PC-3 (cell line): ENCODE measurements at regions not wholly inside any gene's neighbourhood (a gene's known extent, or its start where the extent isn't known, plus 50 kb on each side); places are given as distances from the start of the nearest gene placed in this dataset.

Experiments used
- EZH2phosphoT487 ChIP-seq: fragments of 300-600 bp; sonication (generic); IDR thresholded peaks from 2 replicates; pipeline ENCODE4 v1.6.1; 2018; ENCODE audit warnings: mild to moderate bottlenecking, antibody characterized with exemption, low read length, borderline replicate concordance
- TF ChIP-seq, protein P1 (sequence below): fragments of 300-600 bp; sonication (generic); conservative IDR thresholded peaks from 2 replicates; pipeline ENCODE4 v1.5.1; 2017; ENCODE audit warnings: antibody characterized with exemption, low read depth, mild to moderate bottlenecking, low read length

DNA sequence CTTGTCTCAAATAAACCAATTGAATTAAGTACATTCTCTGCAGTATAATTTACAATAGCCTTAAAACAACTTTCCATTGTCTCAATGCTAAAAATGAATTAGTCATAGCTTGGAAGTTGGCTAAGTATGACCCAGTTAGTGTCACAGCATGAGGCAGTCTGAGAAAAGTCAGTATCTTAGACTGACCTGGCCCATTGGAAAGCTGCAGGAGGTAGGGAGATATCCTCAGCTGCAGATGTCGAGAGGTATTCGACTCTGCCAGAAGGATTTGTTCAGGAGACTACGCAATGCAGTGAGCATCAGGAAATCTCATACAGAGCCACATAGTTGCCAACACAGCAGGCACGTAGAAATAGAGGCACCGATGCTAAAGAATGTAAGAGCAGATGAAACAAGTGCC lies 350.9 kb upstream of the NRSN1 start:
- no peak for TF ChIP-seq EZH2phosphoT487
- TF ChIP-seq, protein P1, sequence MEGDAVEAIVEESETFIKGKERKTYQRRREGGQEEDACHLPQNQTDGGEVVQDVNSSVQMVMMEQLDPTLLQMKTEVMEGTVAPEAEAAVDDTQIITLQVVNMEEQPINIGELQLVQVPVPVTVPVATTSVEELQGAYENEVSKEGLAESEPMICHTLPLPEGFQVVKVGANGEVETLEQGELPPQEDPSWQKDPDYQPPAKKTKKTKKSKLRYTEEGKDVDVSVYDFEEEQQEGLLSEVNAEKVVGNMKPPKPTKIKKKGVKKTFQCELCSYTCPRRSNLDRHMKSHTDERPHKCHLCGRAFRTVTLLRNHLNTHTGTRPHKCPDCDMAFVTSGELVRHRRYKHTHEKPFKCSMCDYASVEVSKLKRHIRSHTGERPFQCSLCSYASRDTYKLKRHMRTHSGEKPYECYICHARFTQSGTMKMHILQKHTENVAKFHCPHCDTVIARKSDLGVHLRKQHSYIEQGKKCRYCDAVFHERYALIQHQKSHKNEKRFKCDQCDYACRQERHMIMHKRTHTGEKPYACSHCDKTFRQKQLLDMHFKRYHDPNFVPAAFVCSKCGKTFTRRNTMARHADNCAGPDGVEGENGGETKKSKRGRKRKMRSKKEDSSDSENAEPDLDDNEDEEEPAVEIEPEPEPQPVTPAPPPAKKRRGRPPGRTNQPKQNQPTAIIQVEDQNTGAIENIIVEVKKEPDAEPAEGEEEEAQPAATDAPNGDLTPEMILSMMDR = no peak
